ENCODE measurements at regions not wholly inside any gene's neighbourhood (a gene's known extent, or its start where the extent isn't known, plus 50 kb on each side); places are given as distances from the start of the nearest gene placed in this dataset.

GRCh38 chr2:145156199-145156598 is 636.3 kb upstream of the ZEB2 start (continued):
- no peak for TF ChIP-seq ZNF462 (CRISPR knock-in tag; IDR thresholded peaks at IDR 0.05)
- TF ChIP-seq EZH2phosphoT487 (IDR thresholded peaks at IDR 0.05; ENCODE audit: unreplicated experiment) = no peak
- no peak for TF ChIP-seq POLR2AphosphoS5 (IDR thresholded peaks at IDR 0.05; ENCODE audit: low read depth)
- no peak for TF ChIP-seq CREB1 (CRISPR knock-in tag; IDR thresholded peaks at IDR 0.05; ENCODE audit: low read depth)
- no peak for TF ChIP-seq ZNF114 (CRISPR knock-in tag; IDR thresholded peaks at IDR 0.05)
- no peak for TF ChIP-seq STAT1 (IDR thresholded peaks at IDR 0.05; ENCODE audit: unreplicated experiment)
- TF ChIP-seq ZNF331 (CRISPR knock-in tag; IDR thresholded peaks at IDR 0.05; ENCODE audit: low read depth) = no peak
- TF ChIP-seq JUNB (IDR thresholded peaks at IDR 0.05; ENCODE audit: unreplicated experiment) = no peak
- TF ChIP-seq NANOG (IDR thresholded peaks at IDR 0.05; ENCODE audit: borderline replicate concordance) = no peak

- no peak overlapping the region for H3K4me2 ChIP-seq
- no peak overlapping the region for H3K4me3 ChIP-seq
- no peaks in the 10 kb centered on the region for H3K9me3 Mint-ChIP-seq
- H3K27ac Mint-ChIP-seq = no peak overlapping the region
- no peaks in the 10 kb centered on the region for H3K27me3 Mint-ChIP-seq (ENCODE audit: insufficient read depth, low read depth, poor library complexity)
- peaks cover 7% of the 10 kb centered on the region; the same call in 1 of the 2 replicates for H3K9me2 ChIP-seq (ENCODE audit: insufficient read depth)
- H3K4me3 Mint-ChIP-seq = no peak overlapping the region
- ATAC-seq (no peak), DNase-seq (ENCODE audit: low spot score) (no peak)
- H3K4me1 ChIP-seq (ENCODE audit: insufficient read depth) = no peaks in the 10 kb centered on the region
- H3K27me3 ChIP-seq (ENCODE audit: insufficient read depth) = no peaks in the 10 kb centered on the region
- no peak overlapping the region for H3K27ac ChIP-seq (ENCODE audit: low read depth)
- H3K79me2 ChIP-seq (replicated peaks; ENCODE audit: insufficient read depth) = no peaks in the 10 kb centered on the region
- no peaks in the 10 kb centered on the region for H3F3A ChIP-seq (replicated peaks; ENCODE audit: low read depth)
- H3K36me3 ChIP-seq (ENCODE audit: insufficient read depth) = no peaks in the 10 kb centered on the region
- no peaks in the 10 kb centered on the region for H3K4me1 Mint-ChIP-seq
- H2AFZ ChIP-seq = no peak overlapping the region
- H3K36me3 Mint-ChIP-seq (ENCODE audit: low read depth) = no peaks in the 10 kb centered on the region
- H4K20me1 ChIP-seq (replicated peaks; ENCODE audit: insufficient read depth) = no peaks in the 10 kb centered on the region
- TF ChIP-seq ZNF331 (CRISPR knock-in tag; IDR thresholded peaks at IDR 0.05; ENCODE audit: low read depth) (no peak), NANOG (IDR thresholded peaks at IDR 0.05; ENCODE audit: borderline replicate concordance) (no peak), EZH2phosphoT487 (IDR thresholded peaks at IDR 0.05; ENCODE audit: unreplicated experiment) (no peak), JUNB (IDR thresholded peaks at IDR 0.05; ENCODE audit: unreplicated experiment) (no peak), ZNF462 (CRISPR knock-in tag; IDR thresholded peaks at IDR 0.05) (no peak), CREB1 (CRISPR knock-in tag; IDR thresholded peaks at IDR 0.05; ENCODE audit: low read depth) (no peak)
Measured at GRCh38 chr2:145155196-145155595, 635.3 kb upstream of the ZEB2 start.

Data from GM23338 (cell line).